Testis (tissue), 2 donors: ENCODE measurements at regions not wholly inside any gene's neighbourhood (a gene's known extent, or its start where the extent isn't known, plus 50 kb on each side); places are given as distances from the start of the nearest gene placed in this dataset.

Experiments used
- CTCF ChIP-seq, 3 experiments: fragments of 450-650 bp in 2 of 3; fragments of 200-600 bp in 1 of 3; sonication (generic) in 1 of 3; IDR thresholded peaks; one replicate each; pipeline ENCODE4 v1.5.1; 2016 to 2019; ENCODE audit warnings: antibody characterized with exemption in 3 of 3, mild to moderate bottlenecking in 2 of 3, moderate library complexity in 1 of 3
- POLR2A ChIP-seq: fragments of 450-650 bp; IDR thresholded peaks from one replicate; pipeline ENCODE4 v1.6.1; 2017; ENCODE audit warnings: antibody characterized with exemption, mild to moderate bottlenecking, moderate library complexity

GRCh38 chr20:39259808-39260207 lies 297.7 kb downstream of the DHX35 start:
- no peak for TF ChIP-seq POLR2A
- TF ChIP-seq CTCF (IDR thresholded peaks at IDR 0.05): no peak
